Stimulated activated CD4-positive, alpha-beta T cell treated with anti-CD3 and anti-CD28 coated beads, TNF-alpha, amount 100 ng/mL, for 1 hour (primary cell): ENCODE measurements at regions not wholly inside any gene's neighbourhood (a gene's known extent, or its start where the extent isn't known, plus 50 kb on each side); places are given as distances from the start of the nearest gene placed in this dataset.

Source experiments
- DNase-seq, 3 donors: peaks; one replicate each; pipeline ENCODE4 v3.0.0-alpha.2; 2020; ENCODE audit warnings: low read depth in 3 of 3, low spot score in 1 of 3

- DNase-seq: no peak
Measured at GRCh38 chr9:79360387-79361347, 211.1 kb upstream of the TLE4 start.

DNA sequence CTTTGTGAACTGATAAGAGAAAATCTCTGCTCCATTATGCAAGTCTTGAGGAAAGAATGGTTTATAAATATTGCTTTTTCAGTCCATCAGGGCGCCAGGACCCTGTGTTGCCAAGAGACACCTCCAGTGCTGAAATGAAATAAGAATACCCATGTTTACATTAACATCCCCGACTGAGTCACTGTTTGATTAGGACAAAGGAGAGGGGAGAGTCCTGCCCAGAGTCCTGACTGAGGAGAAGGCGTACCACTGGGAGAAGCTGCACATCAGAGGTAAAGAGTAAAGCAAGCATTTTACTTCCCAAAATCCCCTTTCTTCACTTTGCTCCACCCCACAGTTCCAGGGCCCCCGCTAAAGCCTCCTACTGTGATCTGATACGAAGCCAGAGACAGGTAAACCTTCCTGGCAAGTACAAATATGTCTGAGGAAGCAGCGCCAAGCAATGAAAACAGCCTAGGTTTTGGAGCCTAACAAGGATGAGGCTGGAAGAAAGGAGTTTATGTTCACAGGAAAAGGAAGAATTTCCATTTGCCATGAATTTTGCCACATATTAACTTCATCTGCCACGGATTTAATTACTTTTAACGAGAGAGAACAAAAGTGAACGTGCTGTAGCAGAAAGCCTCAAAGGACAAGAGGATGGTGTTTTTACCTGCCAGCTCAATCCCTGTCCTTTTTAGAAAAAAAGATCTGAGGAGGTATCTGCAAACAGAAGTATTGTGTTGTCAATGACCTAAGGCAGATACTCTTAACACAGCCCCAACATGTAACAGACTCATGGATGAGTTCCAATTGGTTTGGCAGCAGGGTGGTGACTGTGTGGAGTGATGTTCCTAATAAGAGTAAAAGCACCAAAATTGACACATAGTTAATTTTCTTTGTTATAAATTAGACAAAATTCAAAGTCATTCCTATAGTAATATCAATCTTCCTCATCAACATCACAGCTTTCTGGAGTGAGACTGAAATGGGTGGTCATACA, 209.4 kb upstream of the TLE4 start:
- DNase-seq: no peak

DNA sequence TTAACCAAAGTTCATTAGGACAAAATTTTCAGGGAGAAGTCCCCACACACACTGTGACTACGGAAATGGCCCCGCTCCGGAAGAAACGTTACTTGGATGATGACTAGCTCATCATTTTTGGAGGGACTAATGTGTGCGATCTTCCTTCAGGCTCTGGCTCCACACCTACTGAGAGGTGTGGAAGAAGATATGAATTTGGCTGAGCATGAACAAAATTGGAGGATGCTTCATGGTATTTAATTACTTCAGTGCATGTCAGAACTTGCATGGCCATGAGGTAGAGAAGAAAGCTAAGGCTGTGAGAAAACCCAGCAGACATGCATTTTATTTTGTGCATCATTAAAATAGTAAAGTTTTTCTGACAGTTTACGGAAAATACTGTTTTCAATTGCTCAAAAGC, 202.1 kb upstream of the TLE4 start:
- no peak for DNase-seq

DNA sequence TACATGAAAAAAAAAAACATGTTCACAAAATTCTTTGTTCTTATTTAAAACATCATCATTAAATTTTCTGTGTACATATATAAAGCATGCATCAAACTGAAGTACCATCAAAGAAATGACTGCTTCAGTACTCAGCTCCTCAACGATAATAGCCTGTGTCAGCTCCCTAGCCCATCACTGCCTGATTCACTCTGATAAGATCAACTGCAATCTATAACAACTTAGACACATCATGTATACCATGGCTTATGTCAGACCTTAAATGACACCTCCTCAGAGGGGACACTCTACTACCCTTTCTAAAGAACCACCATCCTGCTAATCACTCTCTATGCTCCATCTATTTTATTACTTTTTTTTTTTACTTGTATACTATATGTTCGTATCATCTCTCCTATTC, 200.5 kb upstream of the TLE4 start:
- DNase-seq: no peak

DNA sequence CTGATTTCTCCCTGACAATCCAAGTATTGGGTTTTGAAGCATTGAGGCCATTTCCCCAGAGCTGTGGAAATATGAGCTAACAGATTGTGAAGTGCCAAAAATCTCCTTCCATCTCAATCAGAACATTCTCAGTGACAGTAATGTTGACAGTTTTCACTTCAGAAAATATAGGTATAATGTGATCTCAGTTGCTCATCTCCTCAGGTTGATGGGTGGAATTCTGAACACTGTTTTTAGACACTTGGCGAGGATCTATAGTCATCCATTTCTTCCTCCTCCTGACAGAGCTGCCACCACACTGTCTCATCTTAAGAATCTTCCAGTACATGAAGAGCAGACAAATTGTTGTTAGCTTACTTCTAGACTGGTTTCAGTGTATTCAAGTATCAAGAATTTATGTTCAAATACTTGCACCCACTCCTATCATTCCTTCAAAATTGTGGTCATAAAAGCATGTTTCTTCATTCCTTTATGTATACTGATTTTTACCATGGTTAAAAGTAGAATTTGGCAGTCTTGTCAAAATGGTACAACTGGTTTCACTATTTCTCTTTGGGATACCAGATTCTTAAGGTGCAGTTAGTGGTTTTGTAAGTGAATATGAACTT, 199.7 kb upstream of the TLE4 start:
- no peak for DNase-seq

GRCh38 chr9:79377339-79377855, 194.4 kb upstream of the TLE4 start:
- DNase-seq: no peak

GRCh38 chr9:79378107-79378506, 193.7 kb upstream of the TLE4 start:
- no peak for DNase-seq

- DNase-seq: no peak
Measured at GRCh38 chr9:79382044-79382443, 189.7 kb upstream of the TLE4 start.

DNA sequence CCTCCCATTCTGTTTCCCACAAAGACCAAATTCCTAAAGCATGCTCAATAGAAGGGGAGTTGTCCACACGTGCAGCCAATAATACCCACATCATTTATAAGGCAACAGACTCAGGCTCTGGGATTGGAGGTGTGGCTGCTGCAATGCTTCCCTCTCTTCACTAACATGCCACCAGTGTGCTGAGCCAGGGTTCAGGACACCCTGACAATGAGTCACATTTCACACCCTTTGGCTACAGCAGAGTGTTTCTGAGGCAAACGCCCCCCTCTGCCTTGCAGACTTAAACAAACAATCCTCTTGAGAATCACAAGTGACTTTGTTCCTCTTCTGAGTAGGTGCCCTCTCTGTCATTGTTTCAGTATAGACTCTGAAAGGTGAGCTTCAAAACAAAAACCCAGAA, 189.3 kb upstream of the TLE4 start:
- DNase-seq: no peak

DNA sequence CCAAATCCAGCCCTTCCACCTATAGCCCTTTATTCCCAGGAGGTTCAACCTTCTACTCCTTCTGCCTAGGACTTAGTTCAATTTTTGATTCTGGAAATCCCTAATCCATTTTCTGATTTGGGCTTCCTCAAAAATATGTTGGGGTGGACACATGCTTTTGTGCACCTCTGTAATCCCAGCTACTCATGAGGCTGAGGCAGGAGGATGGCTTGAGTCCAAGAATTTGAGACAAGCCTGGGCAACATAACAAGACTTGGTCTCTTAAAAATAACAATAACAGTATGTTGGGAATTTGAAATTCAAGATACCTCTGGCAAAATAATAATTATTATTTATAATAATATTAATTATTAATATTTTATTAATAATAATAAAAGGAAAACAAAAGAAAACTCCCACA, 188.7 kb upstream of the TLE4 start:
- DNase-seq: no peak

DNA sequence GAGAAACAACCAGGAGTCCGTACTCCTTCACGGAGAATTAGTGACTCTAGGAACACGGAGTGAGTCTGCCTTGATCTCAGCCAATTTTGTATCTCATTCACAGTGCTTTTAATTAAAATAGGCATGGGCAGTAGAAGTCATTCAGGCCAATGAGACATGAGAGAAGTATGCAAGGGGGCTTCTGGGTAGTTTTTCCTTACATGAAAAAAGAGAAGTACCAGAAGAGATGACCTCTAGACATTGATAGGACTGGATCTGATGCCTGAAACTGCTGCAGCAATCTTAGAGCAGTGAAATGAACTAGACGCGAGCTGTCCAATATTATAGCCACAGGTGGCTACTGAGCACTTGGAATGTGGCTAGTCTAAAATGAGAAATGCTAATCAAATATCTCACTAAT, 187.7 kb upstream of the TLE4 start:
- DNase-seq: no peak

- DNase-seq: no peak
Measured at GRCh38 chr9:79384501-79384900, 187.3 kb upstream of the TLE4 start.

- no peak for DNase-seq
Measured at GRCh38 chr9:79387101-79387835, 184.5 kb upstream of the TLE4 start.

GRCh38 chr9:79390077-79390698, 181.6 kb upstream of the TLE4 start:
- DNase-seq: no peak

GRCh38 chr9:79390781-79391770, 180.7 kb upstream of the TLE4 start:
- DNase-seq: no peak

GRCh38 chr9:79395228-79395627, 176.5 kb upstream of the TLE4 start:
- no peak for DNase-seq

DNA sequence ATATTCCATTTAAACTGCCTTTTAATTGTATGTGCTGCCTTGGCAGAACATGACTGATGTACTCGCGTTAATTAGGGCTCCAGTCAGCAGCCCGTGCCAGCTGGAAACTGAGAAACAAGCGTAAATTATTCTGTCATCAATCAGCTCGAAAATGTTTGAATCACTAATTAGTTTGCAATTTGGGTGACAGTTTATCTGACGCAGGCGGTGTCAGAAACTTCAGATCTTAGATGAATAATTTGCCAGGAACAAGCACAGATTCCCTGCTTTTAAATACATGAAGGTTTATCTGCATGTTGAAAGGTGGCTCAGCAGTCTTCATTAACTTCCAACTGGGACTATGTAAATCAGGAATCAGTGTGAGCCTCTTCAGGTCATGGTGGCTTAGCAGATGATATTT, 176.0 kb upstream of the TLE4 start:
- no peak for DNase-seq

DNA sequence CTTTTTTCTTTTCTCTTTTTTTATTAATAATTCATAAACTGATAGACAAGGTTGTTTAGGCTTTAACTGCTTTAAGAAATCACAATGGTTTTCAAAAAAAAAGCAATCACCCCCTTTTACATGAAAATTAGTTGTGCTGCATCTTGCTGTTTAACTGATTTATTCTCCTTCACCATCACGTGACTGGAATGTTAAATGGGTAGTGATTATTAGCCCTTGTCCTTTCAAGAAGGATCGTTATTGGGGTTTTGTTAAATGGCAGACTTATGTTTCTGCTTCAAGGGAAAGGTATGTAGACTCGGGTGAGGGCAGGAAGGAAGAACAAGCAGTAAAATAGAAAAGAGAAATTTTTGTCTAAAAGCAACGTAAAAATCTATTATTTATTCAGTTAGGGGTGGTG, 175.6 kb upstream of the TLE4 start:
- no peak for DNase-seq

DNA sequence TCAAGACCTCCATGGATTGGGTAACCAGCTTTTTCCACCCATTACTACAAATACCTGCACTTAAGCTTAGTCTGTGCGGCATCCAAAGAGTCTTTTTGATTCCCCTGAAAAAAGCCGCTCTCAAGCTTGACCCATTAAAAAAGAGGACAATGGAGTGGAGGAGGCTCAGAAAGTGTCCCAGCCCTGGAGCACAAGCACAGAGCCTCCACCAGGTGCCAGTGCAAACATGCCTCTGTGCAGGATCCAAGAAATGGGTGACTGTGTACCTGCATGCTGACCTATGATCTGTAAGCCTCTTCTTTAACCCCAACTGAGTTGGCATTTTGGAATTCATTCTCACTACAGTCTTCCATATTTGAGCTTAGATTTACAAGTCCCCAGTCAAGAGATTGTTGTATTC, 168.3 kb upstream of the TLE4 start:
- no peak for DNase-seq
